ENCODE measurements at regions not wholly inside any gene's neighbourhood (a gene's known extent, or its start where the extent isn't known, plus 50 kb on each side); places are given as distances from the start of the nearest gene placed in this dataset.

GRCh38 chr21:32884062-32884461, 112.5 kb upstream of the PAXBP1 start:
- intact Hi-C loops (cut with DNase I): no loop called here
- no peaks in the 10 kb centered on the region for H3K4me1 ChIP-seq
- no peak for DNase-seq
- ATAC-seq: no peak
- H3K27ac ChIP-seq: no peak overlapping the region
- H3K4me3 ChIP-seq: no peak overlapping the region
- no peaks in the 10 kb centered on the region for H3K36me3 ChIP-seq
- no peak for TF ChIP-seq CTCF (IDR thresholded peaks at IDR 0.05)
- H3K27me3 ChIP-seq: no peaks in the 10 kb centered on the region
- no peaks in the 10 kb centered on the region for H3K9me3 ChIP-seq

GRCh38 chr21:32886339-32886738, 114.8 kb upstream of the PAXBP1 start:
- no peak overlapping the region for H3K4me3 ChIP-seq
- intact Hi-C loops (cut with DNase I): no loop called here
- no peaks in the 10 kb centered on the region for H3K4me1 ChIP-seq
- TF ChIP-seq CTCF (IDR thresholded peaks at IDR 0.05): no peak
- ATAC-seq (peak; percentile 36), DNase-seq (no peak)
- H3K36me3 ChIP-seq: no peaks in the 10 kb centered on the region
- H3K27ac ChIP-seq: no peak overlapping the region
- no peaks in the 10 kb centered on the region for H3K9me3 ChIP-seq
- peaks cover 5% of the 10 kb centered on the region for H3K27me3 ChIP-seq

DNA sequence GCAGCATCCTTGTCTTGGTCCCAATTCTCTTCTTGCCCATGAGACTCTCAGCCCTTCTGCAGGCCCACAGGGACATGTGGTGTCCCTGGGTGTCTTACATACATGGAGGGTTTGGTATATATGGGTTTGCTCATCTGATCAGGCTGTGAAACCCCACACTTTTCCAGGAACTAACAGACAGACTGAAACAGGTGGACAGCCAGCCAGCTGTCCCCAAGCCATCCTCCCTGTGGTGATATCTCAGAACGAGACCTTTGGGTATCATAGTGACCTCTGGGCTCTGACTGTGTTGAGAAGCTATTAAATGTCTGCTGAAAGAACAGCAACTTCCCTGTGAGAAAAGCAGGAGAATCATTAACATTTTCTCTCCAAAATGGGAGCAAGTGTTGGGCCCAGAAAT, 115.5 kb upstream of the PAXBP1 start:
- H3K4me1 ChIP-seq: no peaks in the 10 kb centered on the region
- no peaks in the 10 kb centered on the region for H3K9me3 ChIP-seq
- no peaks in the 10 kb centered on the region for H3K36me3 ChIP-seq
- ATAC-seq: no peak
- peaks cover 5% of the 10 kb centered on the region for H3K27me3 ChIP-seq
- TF ChIP-seq CTCF (IDR thresholded peaks at IDR 0.05): no peak
- no peak overlapping the region for H3K27ac ChIP-seq
- no peak overlapping the region for H3K4me3 ChIP-seq
- intact Hi-C loops (cut with DNase I): no loop called here
- no peak for DNase-seq

- DNase-seq (no peak), ATAC-seq (no peak)
- Histone ChIP-seq H3K36me3 (no peaks in the 10 kb centered on the region), H3K4me1 (no peaks in the 10 kb centered on the region), H3K27me3 (peaks cover 5% of the 10 kb centered on the region), H3K4me3 (no peak overlapping the region), H3K9me3 (no peaks in the 10 kb centered on the region), H3K27ac (no peak overlapping the region)
- TF ChIP-seq CTCF (IDR thresholded peaks at IDR 0.05): no peak
- intact Hi-C loops (cut with DNase I): no loop called here
These were observed 117.4 kb upstream of the PAXBP1 start for GRCh38 chr21:32888971-32889370.

GRCh38 chr21:32889596-32889995, 118.0 kb upstream of the PAXBP1 start:
- Histone ChIP-seq H3K27me3 (peaks cover 5% of the 10 kb centered on the region), H3K36me3 (no peaks in the 10 kb centered on the region), H3K27ac (no peak overlapping the region), H3K4me1 (no peaks in the 10 kb centered on the region), H3K9me3 (no peaks in the 10 kb centered on the region), H3K4me3 (no peak overlapping the region)
- no peak for ATAC-seq
- TF ChIP-seq CTCF (IDR thresholded peaks at IDR 0.05): no peak
- no peak for DNase-seq
- intact Hi-C loops (cut with DNase I): no loop called here

- no peak for ATAC-seq
These were observed 122.8 kb upstream of the PAXBP1 start for GRCh38 chr21:32894321-32894720.

More at GRCh38 chr21:32894321-32894720, 122.8 kb upstream of the PAXBP1 start:
- H3K4me3 ChIP-seq: no peak overlapping the region
- intact Hi-C loops (cut with DNase I): no loop called here
- H3K9me3 ChIP-seq: no peaks in the 10 kb centered on the region
- H3K4me1 ChIP-seq: no peaks in the 10 kb centered on the region
- H3K27me3 ChIP-seq: peaks cover 5% of the 10 kb centered on the region
- no peak overlapping the region for H3K27ac ChIP-seq
- no peak for TF ChIP-seq CTCF (IDR thresholded peaks at IDR 0.05)
- H3K36me3 ChIP-seq: no peaks in the 10 kb centered on the region
- no peak for DNase-seq

Measured in upper lobe of right lung (tissue), 1 donor.